Ureter (tissue), 1 donor: ENCODE measurements at regions not wholly inside any gene's neighbourhood (a gene's known extent, or its start where the extent isn't known, plus 50 kb on each side); places are given as distances from the start of the nearest gene placed in this dataset.

ENCODE experiments used
- DNase-seq: peaks from one replicate; pipeline ENCODE4 v3.0.0-alpha.2; 2020; ENCODE audit warnings: low spot score
- donor health status: DM: yes; HTN: yes; CAD: no.

DNA sequence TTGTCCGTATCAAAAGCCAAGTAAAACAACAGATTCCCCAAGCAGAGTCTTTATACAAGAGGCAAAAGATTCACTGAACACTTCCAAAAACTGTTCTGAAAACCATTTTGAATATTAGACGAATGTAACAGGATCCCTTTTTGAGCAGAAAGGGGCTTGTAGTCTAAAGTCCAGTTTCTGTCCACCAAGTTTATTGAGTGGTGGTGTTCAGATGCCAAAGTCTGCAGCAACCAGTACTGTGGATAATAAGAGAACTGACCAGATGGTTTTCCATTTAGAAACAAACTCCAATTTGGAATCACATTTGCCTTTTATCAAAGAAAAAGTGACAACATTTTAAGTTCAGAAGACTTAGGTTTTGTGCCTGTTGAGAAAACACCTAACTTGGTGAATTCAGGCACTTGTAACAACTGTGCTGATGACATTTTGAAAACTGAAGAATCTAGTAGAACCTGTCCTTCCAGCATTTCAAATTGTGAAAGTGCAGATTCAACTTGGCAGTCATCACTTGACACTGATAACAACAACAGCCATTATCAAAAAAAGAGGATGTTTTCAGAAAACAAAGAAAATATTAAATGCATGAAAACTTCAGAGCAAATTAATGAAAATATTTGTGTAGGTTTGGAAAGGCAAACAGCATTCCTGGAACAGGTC is 217.1 kb downstream of the CSNK2A3 start:
- DNase-seq = no peak

DNA sequence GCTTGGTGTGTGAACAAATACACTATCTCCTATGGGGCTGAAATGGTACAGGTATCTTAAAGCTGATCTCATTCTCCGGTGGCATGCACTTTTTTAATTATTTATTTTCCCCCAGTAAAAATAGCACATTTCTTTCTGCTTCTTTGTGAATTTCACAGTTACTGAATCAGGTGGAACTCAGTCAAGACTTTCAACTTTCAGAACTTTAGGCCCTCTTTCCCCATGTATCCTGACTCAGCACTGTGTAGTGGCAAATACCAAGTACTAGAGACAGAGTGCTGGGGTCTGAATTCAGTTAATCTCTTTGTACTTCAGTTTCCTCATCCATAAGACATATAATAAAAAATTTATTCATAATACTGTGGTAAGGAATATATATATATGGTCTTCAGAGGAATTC is 223.9 kb downstream of the CSNK2A3 start:
- DNase-seq = no peak

DNA sequence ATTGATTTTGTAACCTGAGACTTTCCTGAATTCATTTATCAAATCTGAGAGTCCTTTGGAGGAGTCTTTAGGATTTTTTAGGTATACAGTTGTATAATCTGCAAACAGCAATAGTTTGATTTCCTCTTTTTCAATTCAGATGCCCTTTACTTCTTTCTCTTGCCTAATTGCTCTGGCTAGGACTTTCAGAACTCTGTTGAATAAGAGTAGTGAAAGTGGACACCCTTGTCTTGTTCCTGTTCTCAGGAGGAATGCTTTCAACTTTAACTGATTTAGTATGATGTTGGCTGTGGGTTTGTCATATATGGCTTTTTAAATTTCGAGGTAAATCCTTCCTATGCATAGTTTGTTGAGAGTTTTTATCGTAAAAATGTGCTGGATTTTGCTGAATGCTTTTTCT is 227.4 kb downstream of the CSNK2A3 start:
- DNase-seq = no peak

DNA sequence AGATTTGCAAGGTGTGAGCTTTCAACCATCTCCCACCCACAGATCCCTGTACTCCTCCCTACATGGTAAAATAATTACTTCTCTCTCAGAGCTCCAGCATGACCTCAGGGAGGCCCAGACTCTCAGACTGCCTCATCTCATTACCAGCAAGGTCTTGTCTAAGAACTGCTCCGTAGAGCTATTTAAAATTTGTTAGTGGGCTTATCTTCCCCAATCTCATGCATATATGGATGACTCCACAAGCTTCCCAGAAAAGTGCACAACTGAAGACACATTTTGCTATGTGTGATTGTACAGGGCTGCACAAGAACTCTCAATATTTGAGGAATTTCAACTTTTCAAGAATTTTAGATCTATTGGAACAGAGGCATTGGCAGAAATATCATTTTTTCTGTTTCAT is 230.3 kb downstream of the CSNK2A3 start:
- no peak for DNase-seq

DNA sequence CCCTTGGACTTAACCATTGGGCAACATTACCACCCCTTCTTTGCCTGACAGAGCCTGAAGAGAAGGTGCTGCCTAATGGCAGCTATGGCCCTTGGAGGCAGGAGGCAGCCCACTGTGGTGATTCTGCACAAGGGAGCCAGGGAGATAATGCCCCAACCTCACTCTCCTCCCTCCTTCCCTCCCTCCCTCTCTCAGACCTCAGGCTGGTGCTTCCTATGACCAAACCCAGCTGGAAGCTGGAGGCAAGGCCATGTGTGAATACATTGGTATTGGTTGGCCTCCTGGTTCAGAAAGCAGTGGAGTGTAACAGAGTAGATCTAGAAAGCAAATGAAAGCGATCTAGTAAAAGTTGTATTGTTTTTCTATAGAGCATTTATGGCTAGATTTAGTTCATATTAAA is 233.1 kb downstream of the CSNK2A3 start:
- DNase-seq = no peak

DNA sequence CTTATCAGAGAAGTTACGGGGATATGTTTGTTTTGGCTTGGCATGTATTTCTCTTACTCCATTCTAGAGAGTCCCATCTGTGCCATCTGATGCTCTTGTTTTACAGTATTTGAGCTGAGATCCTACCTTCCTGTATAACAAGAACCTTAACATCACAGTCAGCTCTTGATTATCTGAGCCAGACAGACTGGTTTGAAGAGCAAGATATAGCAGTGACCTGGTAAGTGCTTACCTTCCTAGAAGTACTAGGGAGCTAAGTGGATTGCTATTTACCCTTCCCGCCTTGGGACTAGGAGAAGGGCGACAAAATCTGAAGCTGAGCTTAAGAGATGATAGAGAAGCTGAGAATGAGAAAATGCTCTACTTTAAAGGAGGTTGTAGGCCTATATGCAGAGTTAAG is 235.3 kb downstream of the CSNK2A3 start:
- DNase-seq = no peak

DNA sequence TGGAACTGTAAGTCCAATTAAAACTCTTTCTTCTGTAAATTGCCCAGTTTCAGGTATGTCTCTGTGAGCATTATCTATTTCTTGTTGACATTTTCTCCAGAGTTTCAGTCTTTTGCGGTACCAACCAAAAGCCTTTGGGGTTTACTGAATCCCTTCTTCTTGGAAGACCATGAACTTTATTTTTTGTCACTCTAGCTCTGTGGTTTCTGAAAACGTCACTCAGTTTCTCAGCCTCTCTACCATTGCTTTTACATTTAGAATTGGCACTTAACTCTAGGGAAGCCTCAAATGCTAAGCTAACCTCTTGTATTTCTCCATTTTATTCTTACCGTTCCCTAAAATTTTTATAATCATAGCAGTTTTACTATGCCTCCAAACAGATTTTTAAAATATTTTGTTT is 237.6 kb downstream of the CSNK2A3 start:
- no peak for DNase-seq

DNA sequence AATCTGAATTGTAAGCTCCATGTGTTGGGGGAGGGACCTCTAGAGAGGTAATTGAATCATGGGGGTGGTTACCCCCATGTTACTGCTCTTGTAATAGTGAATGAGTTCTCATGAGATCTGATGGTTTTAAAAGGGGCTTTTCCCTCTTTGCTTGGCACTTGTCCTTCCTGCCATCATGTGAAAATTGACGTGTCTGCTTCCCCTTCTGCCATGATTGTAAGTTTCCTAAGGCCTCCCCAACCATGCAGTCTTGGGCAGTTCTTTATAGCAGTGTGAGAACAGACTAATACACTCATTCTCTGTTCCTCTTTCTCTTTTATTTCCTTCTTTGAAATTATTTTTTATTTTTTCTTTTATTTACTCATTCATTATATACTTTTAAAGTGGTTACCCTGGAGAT is 239.4 kb downstream of the CSNK2A3 start:
- no peak for DNase-seq

DNA sequence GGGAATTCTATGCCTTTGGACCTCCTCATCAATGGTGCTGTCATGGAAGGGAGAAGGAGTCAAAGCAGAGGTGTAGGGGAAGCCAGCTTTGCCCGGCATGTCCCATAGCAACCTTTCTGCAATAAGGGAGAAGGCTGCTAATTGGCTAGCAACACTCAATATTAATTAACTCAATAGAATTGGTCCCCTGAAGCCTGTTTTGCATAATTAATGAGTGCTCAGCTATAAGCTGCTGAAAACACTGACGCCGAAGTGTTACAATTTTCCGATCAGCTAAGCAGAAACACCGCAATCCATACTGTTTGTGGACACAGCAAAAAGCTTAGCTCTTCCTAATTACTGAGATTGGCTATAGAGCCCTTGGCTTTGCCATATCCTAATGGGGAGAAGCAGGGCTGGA is 245.0 kb downstream of the CSNK2A3 start:
- DNase-seq = no peak

DNA sequence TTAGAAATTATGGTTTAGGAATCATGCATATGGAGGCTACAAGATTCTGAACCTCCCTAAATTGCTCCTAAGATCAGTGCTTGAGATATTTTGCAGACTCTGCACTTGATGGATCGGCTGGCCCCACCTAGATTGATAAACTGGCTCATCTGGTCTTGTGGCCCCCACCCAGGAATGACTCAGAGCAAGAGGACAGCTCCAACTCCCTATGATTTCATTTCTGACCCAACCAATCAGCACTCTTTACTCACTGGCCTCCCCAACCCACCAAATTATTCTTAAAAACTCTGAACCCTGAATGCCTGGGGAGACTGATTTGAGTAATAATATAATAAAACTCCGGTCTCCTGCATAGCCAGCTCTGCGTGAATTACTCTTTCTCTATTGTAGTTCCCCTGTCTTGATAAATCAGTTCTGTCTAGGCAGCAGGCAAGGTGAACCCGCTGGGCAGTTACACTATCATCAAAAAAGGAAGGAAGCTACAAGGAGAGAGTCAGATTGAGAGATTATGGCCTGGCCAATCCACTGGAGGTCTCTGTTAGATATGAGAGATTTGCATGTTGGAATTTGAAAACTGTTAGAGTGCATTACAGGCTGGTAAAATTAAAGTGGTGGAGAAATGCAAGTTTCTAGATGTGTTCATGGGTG is 245.8 kb downstream of the CSNK2A3 start:
- DNase-seq = no peak

DNA sequence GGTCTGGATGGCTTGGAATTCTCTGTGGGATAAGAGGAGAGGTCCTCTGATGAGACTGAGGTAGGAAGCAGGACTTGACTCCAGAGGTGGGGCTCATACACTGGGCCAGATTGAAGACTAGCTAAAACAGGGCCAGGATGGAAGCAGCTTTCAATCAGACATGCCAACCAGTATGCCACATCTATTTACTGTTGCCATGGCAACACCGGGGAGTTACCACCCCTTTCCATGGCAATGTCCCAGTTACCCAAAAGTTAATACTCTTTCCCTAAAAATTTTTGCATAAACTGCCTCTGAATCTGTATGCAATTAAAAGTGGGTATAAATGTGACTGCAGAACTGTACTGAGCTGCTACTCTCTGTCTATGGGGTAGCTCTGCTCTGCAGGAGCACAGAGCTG is 247.5 kb upstream of the ZBED5 start:
- DNase-seq = no peak

DNA sequence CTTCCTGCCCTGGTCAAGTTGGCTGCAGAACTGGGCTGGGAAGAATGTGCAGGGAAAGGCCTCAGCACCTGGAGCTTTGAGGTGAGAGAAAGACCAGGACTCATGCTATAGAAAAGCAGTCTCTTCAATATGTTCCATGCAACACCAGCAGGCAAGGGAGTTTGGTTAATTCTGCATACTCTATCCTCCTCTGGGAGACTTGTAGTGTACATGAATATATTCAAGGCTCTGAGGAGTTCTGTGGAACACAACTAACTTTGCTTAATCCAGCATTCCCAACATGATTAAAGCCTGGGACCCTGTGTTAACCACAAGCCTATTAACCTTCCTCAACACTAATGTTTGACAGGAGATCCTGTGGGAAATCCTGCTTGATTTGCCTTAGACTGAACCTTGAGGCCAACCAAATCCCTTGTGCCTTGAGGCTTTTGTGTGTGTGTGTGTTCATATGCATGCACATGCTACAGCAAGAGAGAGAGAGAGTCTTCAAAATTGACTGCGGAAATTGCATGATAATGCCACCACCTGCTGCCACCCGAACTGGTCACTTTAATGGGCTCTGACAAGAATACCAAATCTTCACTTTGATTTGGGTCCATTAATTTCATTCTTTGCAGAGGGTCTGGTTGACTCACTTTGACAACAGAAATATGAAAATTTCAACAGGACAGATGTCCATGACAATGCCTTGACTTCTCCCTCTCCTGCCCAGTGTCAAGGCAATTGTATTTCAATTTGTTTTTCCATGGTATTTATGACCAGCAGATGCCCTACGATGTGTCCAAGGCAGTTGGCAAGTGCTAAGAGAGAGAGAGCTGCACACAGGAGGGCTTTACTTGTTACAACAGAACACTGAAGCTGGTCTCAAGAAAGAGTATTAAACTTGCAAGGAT is 238.2 kb upstream of the ZBED5 start:
- no peak for DNase-seq

DNA sequence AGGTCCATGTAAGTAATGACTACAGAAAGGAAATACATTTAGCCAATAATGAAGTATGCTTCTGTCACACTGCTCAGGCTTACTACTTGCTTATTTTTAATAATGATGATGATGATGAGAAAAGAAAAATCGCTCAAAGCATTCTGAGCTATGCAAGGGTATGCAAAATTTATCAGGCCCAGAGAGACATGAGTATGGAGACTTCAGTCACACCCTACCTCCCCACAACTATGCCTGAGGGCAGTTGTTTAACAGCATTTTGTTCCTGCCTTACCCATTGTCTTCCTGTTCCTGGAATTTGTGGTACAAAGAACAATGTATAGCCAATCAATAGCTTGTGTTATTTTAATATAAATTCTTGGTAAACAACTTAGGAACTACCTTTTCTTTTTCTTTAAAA is 232.6 kb upstream of the ZBED5 start:
- no peak for DNase-seq

DNA sequence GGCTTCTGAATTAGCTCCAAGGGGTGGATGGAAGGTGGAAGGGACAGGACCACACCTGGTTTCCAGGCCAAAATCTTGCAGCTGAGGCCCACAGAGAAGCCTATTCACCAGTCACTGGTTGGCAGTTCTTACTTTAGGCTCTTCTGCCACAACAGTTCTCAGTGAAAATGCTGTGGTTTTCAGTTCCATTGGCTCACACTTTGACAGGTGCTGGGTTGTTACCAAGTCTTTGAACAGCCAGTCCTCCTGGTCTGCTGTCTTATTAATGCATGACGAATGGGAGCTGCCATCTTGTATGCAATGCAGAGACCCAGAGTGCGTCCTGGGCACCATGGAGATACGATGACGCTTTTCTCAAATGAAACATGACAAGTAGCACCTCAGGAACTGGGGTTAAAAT is 232.0 kb upstream of the ZBED5 start:
- DNase-seq = no peak

DNA sequence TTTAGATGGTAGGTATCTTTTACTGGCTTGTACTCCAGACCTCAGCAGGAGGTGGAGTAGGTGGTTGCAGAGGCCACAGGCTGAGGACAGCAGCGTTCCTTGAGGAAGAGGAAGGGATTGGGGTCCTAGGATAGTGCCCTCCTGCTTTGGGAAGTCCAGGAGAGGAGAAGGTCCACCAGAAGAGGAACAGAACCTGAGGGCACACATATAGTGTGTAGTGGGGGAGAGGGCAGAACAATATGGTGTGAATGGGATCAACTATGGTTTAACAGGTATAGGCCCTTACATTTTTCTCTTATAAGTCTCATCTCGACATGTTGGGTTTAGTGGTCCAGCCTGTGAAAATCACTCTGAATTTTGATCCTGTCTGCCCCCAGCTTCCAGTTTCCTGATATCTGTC is 229.1 kb upstream of the ZBED5 start:
- no peak for DNase-seq

DNA sequence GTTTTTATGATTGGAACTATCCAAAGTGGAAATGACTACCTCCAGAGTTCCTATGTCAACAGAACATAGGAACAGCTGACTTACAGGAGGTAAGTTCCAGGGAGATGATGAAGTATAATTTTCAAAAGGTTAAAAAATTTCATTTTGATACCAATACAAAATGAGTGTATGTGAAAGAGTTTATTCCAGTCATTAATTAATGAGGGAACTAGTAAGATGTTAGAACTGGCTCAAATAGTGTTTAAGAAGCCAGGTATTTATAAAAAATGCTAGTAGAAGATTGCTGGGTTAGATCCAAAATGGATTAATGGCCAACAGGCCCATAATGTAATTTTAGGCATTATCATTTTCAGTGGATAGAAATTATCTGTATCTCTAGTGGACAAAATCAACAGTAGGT is 227.7 kb upstream of the ZBED5 start:
- no peak for DNase-seq

DNA sequence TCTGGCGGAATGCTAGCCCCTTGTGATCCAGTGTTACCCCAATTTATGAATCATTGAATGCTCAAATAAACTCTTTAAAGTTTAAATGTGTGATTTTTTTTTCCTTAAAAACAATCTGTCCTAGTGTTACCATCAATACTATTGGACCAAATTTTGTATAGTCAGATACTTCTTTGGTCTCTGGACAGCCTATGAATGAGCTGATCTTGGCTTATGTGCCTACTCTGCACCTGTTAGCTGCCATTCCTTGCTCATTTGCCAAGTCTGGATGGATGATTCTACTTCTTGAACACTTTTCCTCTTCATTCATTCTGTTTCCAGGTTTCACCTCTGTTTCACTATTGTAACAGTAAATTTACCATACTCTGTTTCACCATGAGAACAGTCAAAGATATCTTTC is 226.5 kb upstream of the ZBED5 start:
- no peak for DNase-seq

DNA sequence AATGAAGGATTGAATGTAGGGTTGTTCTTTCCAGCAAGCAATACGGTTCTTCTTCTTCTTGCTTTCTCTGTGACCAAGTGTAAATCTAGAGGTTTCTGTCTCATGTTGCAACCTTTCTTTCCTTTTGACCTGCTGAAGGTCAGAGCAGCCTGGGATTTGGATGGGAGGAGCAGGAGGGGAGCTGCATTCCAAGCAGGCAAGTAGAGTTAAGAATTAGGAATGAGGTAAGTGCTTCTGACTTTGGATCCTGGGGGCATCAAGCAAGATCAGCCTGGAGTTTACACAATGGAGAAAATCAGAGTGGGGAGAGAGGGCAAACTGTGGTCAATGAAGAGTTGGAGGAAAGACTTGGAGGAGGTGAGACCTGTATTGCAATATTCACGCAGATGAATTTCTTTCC is 225.6 kb upstream of the ZBED5 start:
- DNase-seq = no peak

DNA sequence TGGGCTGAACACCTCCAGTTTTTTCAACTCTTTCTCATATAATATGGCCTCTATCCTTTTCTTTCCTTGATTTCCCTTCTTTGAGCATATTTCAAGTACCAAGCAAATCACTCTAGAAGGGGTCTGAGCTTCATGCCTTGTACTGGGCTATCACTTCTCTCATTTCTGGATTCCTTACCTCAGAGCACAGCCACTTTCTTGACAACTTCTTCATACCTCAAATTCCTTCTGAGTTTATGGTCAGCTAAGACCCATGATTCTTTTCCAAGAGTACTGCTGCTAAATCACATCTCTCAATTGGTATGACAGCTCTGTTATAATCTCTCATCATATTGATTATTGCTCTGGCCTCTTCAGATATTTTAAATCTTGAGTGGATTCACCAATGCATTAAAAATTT is 224.8 kb upstream of the ZBED5 start:
- no peak for DNase-seq

DNA sequence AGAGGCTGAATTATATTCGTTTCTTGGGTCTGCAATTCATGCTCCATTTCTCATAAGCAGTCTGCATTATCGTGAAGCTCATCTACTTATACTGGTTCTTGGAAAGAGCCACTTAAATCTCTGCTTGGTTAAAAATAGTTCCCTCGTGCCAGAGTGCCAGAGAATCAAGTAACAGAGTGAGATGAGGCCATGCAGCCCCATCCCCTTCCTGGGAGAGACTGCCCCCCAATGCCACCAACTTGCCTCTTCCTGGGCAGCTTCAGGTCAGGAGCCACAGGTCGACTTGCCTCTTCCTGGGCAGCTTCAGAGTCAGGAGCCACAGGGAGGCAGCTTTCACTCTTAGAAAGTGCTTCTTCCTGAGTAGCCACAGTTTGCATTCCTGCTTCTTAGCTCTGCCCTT is 223.9 kb upstream of the ZBED5 start:
- DNase-seq = no peak

DNA sequence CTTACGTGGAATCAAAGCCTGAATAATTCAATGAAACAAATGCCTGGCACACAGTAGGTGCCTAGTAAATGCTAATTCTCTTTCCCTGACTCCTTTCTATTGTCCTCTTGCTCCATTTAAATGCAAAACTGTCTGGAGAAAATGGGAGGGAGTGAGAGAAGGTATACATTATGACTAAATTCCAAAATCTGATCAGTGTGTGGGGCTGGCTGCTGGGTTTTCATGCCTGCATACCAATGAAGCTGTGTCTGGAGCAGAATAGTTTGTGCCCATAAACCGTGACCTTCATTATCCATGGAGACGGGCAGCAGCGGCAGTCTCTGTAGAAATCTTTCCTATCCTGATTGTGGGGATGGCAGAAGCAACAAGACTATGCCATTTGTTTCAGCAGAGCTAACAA is 223.4 kb upstream of the ZBED5 start:
- DNase-seq = no peak

DNA sequence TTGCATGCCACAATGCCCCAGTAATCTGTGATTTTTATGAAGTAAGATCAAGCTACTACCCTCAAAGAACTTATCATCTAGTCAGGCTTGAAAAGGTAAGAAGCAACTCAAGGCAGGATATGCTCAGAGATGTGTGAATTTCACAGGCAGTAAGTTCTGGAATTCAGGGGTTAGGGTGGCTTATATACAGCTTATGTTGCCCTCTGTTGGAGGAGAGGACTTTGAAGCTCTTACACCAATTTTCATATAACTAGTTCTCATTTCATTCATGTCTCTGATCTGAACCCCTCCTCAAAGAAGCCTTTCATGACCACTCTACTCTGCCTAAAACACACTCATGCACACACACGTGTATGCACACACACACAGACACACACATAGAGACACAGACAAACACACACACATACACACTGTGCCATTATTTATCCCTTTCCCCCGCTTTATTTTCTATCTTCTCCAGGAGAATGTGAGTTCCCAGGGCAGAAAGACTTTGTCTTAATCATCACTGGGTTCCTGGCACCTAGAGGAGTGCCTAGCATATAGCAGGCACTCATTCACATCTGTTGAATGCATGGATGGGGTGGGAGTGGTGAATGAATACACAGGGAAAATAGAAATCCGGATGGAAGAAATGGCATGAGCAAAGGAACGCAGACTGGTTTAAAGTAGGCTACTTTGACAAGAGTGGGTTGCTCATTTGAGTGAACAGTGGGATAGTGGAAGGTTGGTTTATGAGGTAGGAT is 220.7 kb upstream of the ZBED5 start:
- no peak for DNase-seq
